ENCODE measurements at regions not wholly inside any gene's neighbourhood (a gene's known extent, or its start where the extent isn't known, plus 50 kb on each side); places are given as distances from the start of the nearest gene placed in this dataset.

GRCh38 chr19:30222428-30222873, 149.7 kb upstream of the ZNF536 start (continued):
- TF ChIP-seq PRDM10 (tag by site-specific recombination; IDR thresholded peaks at IDR 0.05) (peak; percentile 93), ZNF501 (tag by site-specific recombination; IDR thresholded peaks at IDR 0.05) (no peak), KLF1 (tag by site-specific recombination; IDR thresholded peaks at IDR 0.05) (0 out of 2 replicates have a peak, but pooled peaks have one; percentile 0), ZSCAN30 (tag by site-specific recombination; IDR thresholded peaks at IDR 0.05) (no peak), ZFP69B (tag by site-specific recombination; IDR thresholded peaks at IDR 0.05) (peak; percentile 77), ZNF561 (tag by site-specific recombination; IDR thresholded peaks at IDR 0.05; ENCODE audit: borderline replicate concordance) (peak; percentile 70; the same call in 1 of the 2 replicates)

- ChIA-PET POLR2A (no interaction called here), CTCF (interaction anchor here (0.5 to 2.2 kb wide), 25 partner anchors 8 to 1310 kb away, joined by 3 to 6 read pairs (median 4); no protein-coding TSS in a partner anchor)
- Histone ChIP-seq H3K4me3 (ENCODE audit: low read depth, low read length) (no peak overlapping the region), H3K9me3 (ENCODE audit: control insufficient read depth, insufficient read depth, low read depth, low read length) (no peaks in the 10 kb centered on the region), H3K4me1 (ENCODE audit: control insufficient read depth, insufficient read depth, low read length) (peaks cover 23% of the 10 kb centered on the region), H3K36me3 (ENCODE audit: control insufficient read depth in 2 of 2, insufficient read depth in 1 of 2, low read length in 2 of 2) (no peaks in the 10 kb centered on the region), H3K27ac (ENCODE audit: extremely low read depth, low read depth, low read length) (no peak overlapping the region)
- TF ChIP-seq ZNF510 (tag by site-specific recombination; IDR thresholded peaks at IDR 0.05; ENCODE audit: insufficient replicate concordance) (no peak), ZNF596 (tag by site-specific recombination; IDR thresholded peaks at IDR 0.05) (peak; percentile 100), ZNF707 (tag by site-specific recombination; IDR thresholded peaks at IDR 0.05) (no peak), TRIM28 (IDR thresholded peaks at IDR 0.05; ENCODE audit: borderline replicate concordance, low read length) (no peak), ZBTB10 (tag by site-specific recombination; IDR thresholded peaks at IDR 0.05) (no peak), ZNF202 (tag by site-specific recombination; IDR thresholded peaks at IDR 0.05; ENCODE audit: borderline replicate concordance) (no peak), SP7 (tag by site-specific recombination; IDR thresholded peaks at IDR 0.05) (no peak), SCRT2 (tag by site-specific recombination; IDR thresholded peaks at IDR 0.05) (no peak)
These were observed 149.0 kb upstream of the ZNF536 start for GRCh38 chr19:30222992-30223865.
